WTC11 (cell line): ENCODE measurements at regions not wholly inside any gene's neighbourhood (a gene's known extent, or its start where the extent isn't known, plus 50 kb on each side); places are given as distances from the start of the nearest gene placed in this dataset.

Source experiments
- ATAC-seq: fragments of 200-7000 bp; cut with Tn5 transposase; 2 replicates; pipeline ENCODE4 v1.10.0; 2021; ENCODE audit warnings: mild to moderate bottlenecking, moderate library complexity
- CTCF ChIA-PET: fragments of 300-600 bp; sonication (Branson Sonifier 250); formaldehyde crosslinking; loops from one replicate; lab custom pipeline; 2021; ENCODE audit warnings: antibody characterized with exemption; lab: Charles Lee
- POLR2A ChIA-PET: fragments of 350-600 bp; sonication (Branson Sonifier 250); formaldehyde crosslinking; loops from one replicate; lab custom pipeline; 2021; ENCODE audit warnings: antibody characterized with exemption; lab: Charles Lee
- DNase-seq: peaks from one replicate; pipeline ENCODE4 v3.0.0; 2021; ENCODE audit warnings: low spot score
- H3K27ac Mint-ChIP-seq: 2 replicates; pipeline ENCODE4 v1.8.0; 2021; ENCODE audit warnings: mixed read lengths
- H3K27me3 Mint-ChIP-seq: 2 replicates; pipeline ENCODE4 v1.8.0; 2021; ENCODE audit warnings: low read depth, mild to moderate bottlenecking, moderate library complexity, mixed read lengths
- H3K36me3 Mint-ChIP-seq: 2 replicates; pipeline ENCODE4 v1.8.0; 2021; ENCODE audit warnings: mixed read lengths
- H3K4me1 Mint-ChIP-seq: 2 replicates; pipeline ENCODE4 v1.8.0; 2022; ENCODE audit warnings: mixed read lengths
- H3K4me3 Mint-ChIP-seq: 2 replicates; pipeline ENCODE4 v1.8.0; 2021; ENCODE audit warnings: mild to moderate bottlenecking, moderate library complexity, mixed read lengths
- H3K9me3 Mint-ChIP-seq: 2 replicates; pipeline ENCODE4 v1.8.0; 2021; ENCODE audit warnings: mixed read lengths
- AR ChIP-seq: fragments of 250-450 bp; sonication (Bioruptor Pico); IDR thresholded peaks from 2 replicates; pipeline ENCODE4 v1.9.0; 2021; ENCODE audit warnings: mild to moderate bottlenecking
- ATF3 ChIP-seq: sonication (generic); formaldehyde crosslinking; conservative IDR thresholded peaks from 2 replicates; pipeline ENCODE4 v1.8.1; 2022; ENCODE audit warnings: mild to moderate bottlenecking, missing genetic modification reagents
- FOXP1 ChIP-seq: sonication (generic); formaldehyde crosslinking; IDR thresholded peaks from 2 replicates; pipeline ENCODE4 v1.8.0; 2022; ENCODE audit warnings: missing genetic modification reagents, mild to moderate bottlenecking, moderate library complexity, borderline replicate concordance
- GRHL2 ChIP-seq: fragments of 250-450 bp; sonication (Bioruptor Pico); IDR thresholded peaks from 2 replicates; pipeline ENCODE4 v1.8.0; 2022; ENCODE audit warnings: mild to moderate bottlenecking, moderate library complexity; ENCODE audit not compliant: insufficient replicate concordance, severe bottlenecking
- NR1H2 ChIP-seq: sonication (generic); formaldehyde crosslinking; IDR thresholded peaks from 2 replicates; pipeline ENCODE4 v1.9.0; 2021; ENCODE audit warnings: mild to moderate bottlenecking, moderate library complexity, missing genetic modification reagents
- NR3C1 ChIP-seq: sonication (generic); formaldehyde crosslinking; conservative IDR thresholded peaks from 2 replicates; pipeline ENCODE4 v1.8.1; 2023; ENCODE audit warnings: low read depth, mild to moderate bottlenecking, missing genetic modification reagents
- PRRX2 ChIP-seq: fragments of 250-450 bp; sonication (Bioruptor Pico); IDR thresholded peaks from 2 replicates; pipeline ENCODE4 v1.8.0; 2021; ENCODE audit warnings: mild to moderate bottlenecking
- STAT6 ChIP-seq: sonication (generic); formaldehyde crosslinking; conservative IDR thresholded peaks from 2 replicates; pipeline ENCODE4 v1.8.1; 2023; ENCODE audit warnings: mild to moderate bottlenecking, low read depth, missing genetic modification reagents, moderate library complexity
- TP53 ChIP-seq: sonication (generic); formaldehyde crosslinking; IDR thresholded peaks from 2 replicates; pipeline ENCODE4 v1.8.1; 2023; ENCODE audit warnings: mild to moderate bottlenecking, missing genetic modification reagents
- ZNF425 ChIP-seq: fragments of 250-450 bp; sonication (Bioruptor Pico); conservative IDR thresholded peaks from 2 replicates; pipeline ENCODE4 v1.9.0; 2021; ENCODE audit warnings: mild to moderate bottlenecking
- ZNF512 ChIP-seq: sonication (generic); formaldehyde crosslinking; IDR thresholded peaks from 2 replicates; pipeline ENCODE4 v1.8.1; 2022; ENCODE audit warnings: missing genetic modification reagents, borderline replicate concordance
- ZNF532 ChIP-seq: fragments of 250-450 bp; sonication (Bioruptor Pico); IDR thresholded peaks from 2 replicates; pipeline ENCODE4 v1.9.0; 2021; ENCODE audit warnings: mild to moderate bottlenecking, borderline replicate concordance

- no peak for ATAC-seq
- H3K27me3 Mint-ChIP-seq = no peaks in the 10 kb centered on the region
- DNase-seq = no peak
- no peaks in the 10 kb centered on the region for H3K4me1 Mint-ChIP-seq
- POLR2A ChIA-PET = no interaction called here
- H3K4me3 Mint-ChIP-seq = no peak overlapping the region
- H3K36me3 Mint-ChIP-seq = no peaks in the 10 kb centered on the region
- TF ChIP-seq PRRX2 (CRISPR knock-in tag) = no peak
- TF ChIP-seq, all 79 proteins: peak for 0
- Mint-ChIP-seq H3K9me3 (peaks cover 7% of the 10 kb centered on the region), H3K27ac (no peak overlapping the region)
- CTCF ChIA-PET = no interaction called here
These were observed 496.6 kb upstream of the TMPO start for GRCh38 chr12:98018836-98019235.

GRCh38 chr12:98020376-98020775 is 495.0 kb upstream of the TMPO start:
- H3K4me1 Mint-ChIP-seq = peaks cover 3% of the 10 kb centered on the region; the same call in 1 of the 2 replicates
- ATAC-seq (no peak), DNase-seq (no peak)
- no peaks in the 10 kb centered on the region for H3K27me3 Mint-ChIP-seq
- POLR2A ChIA-PET = no interaction called here
- no peak overlapping the region for H3K27ac Mint-ChIP-seq
- TF ChIP-seq AR (CRISPR knock-in tag) (no peak), ZNF532 (CRISPR knock-in tag) (no peak)
- peaks cover 7% of the 10 kb centered on the region for H3K9me3 Mint-ChIP-seq
- CTCF ChIA-PET = no interaction called here
- no peaks in the 10 kb centered on the region for H3K36me3 Mint-ChIP-seq
- H3K4me3 Mint-ChIP-seq = no peak overlapping the region

- Mint-ChIP-seq H3K27ac (no peak overlapping the region), H3K4me3 (no peak overlapping the region), H3K36me3 (no peaks in the 10 kb centered on the region), H3K9me3 (peaks cover 7% of the 10 kb centered on the region), H3K4me1 (peaks cover 3% of the 10 kb centered on the region; the same call in 1 of the 2 replicates), H3K27me3 (no peaks in the 10 kb centered on the region)
- DNase-seq (no peak), ATAC-seq (no peak)
- CTCF ChIA-PET = no interaction called here
- POLR2A ChIA-PET = no interaction called here
- no peak for TF ChIP-seq NR1H2
- no peak for TF ChIP-seq ATF3 (CRISPR knock-in tag)
- TF ChIP-seq TP53 (CRISPR knock-in tag) = no peak
- TF ChIP-seq STAT6 (CRISPR knock-in tag) = no peak
- no peak for TF ChIP-seq ZNF425 (CRISPR knock-in tag)
- TF ChIP-seq ZNF512 (CRISPR knock-in tag) = no peak
- no peak for TF ChIP-seq GRHL2 (CRISPR knock-in tag)
- no peak for TF ChIP-seq NR3C1 (CRISPR knock-in tag)
- TF ChIP-seq FOXP1 (CRISPR knock-in tag) = no peak
These were observed 492.4 kb upstream of the TMPO start for GRCh38 chr12:98022961-98023360.
